HEK293 (cell line): ENCODE measurements at regions not wholly inside any gene's neighbourhood (a gene's known extent, or its start where the extent isn't known, plus 50 kb on each side); places are given as distances from the start of the nearest gene placed in this dataset.

ENCODE experiments used
- CTCF ChIA-PET: fragments of 350-600 bp; formaldehyde crosslinking; extraction: SDS; loops from one replicate; lab custom pipeline; 2021; ENCODE audit warnings: antibody characterized with exemption; lab: Yijun Ruan, JAX
- POLR2A ChIA-PET: fragments of 300-600 bp; formaldehyde crosslinking; extraction: SDS; loops from one replicate; lab custom pipeline; 2020; ENCODE audit warnings: antibody characterized with exemption, inconsistent platforms; lab: Yijun Ruan, JAX
- H3K27ac ChIP-seq: fragments of 200-500 bp; sonication (Bioruptor generic); 2 replicates; pipeline ENCODE4 v1.5.1; 2014; ENCODE audit warnings: low read depth, low read length, control low read depth, inconsistent platforms; ENCODE audit errors: extremely low read depth
- H3K36me3 ChIP-seq, 2 experiments: fragments of 200-500 bp in 1 of 2; sonication (Bioruptor generic) in 1 of 2; 1 replicate in 1 of 2; 2 replicates in 1 of 2; pipeline ENCODE4 v1.5.1; 2014 to 2017; ENCODE audit warnings: inconsistent platforms in 2 of 2, low read length in 2 of 2; ENCODE audit not compliant: control insufficient read depth in 2 of 2, insufficient read depth in 1 of 2
- H3K4me1 ChIP-seq: fragments of 200-500 bp; sonication (Bioruptor generic); 2 replicates; pipeline ENCODE4 v1.5.1; 2014; ENCODE audit warnings: mild to moderate bottlenecking, low read length, inconsistent platforms; ENCODE audit not compliant: control insufficient read depth, insufficient read depth
- H3K4me3 ChIP-seq: 2 replicates; pipeline ENCODE4 v1.5.1; 2011; ENCODE audit warnings: low read depth, mild to moderate bottlenecking, control low read depth, low read length, moderate library complexity
- H3K9me3 ChIP-seq: fragments of 200-500 bp; sonication (Bioruptor generic); 2 replicates; pipeline ENCODE4 v1.5.1; 2014; ENCODE audit warnings: low read depth, low read length, inconsistent platforms; ENCODE audit not compliant: control insufficient read depth, insufficient read depth
- INSM2 ChIP-seq: fragments of 450-650 bp; formaldehyde crosslinking; IDR thresholded peaks from 2 replicates; pipeline ENCODE4 v1.5.1; 2016; ENCODE audit warnings: missing biosample characterization, missing genetic modification characterization
- SETDB1 ChIP-seq: IDR thresholded peaks from one replicate; pipeline ENCODE4 v1.6.1; 2017; ENCODE audit warnings: mild to moderate bottlenecking, low read length, moderate library complexity, mixed read lengths; ENCODE audit not compliant: insufficient read length
- SP2 ChIP-seq: fragments of 450-650 bp; formaldehyde crosslinking; IDR thresholded peaks from 2 replicates; pipeline ENCODE4 v1.5.1; 2016; ENCODE audit warnings: missing biosample characterization, missing genetic modification characterization
- ZBTB7A ChIP-seq: fragments of 450-650 bp; formaldehyde crosslinking; IDR thresholded peaks from 2 replicates; pipeline ENCODE4 v1.5.1; 2016; ENCODE audit warnings: low read depth, missing biosample characterization, missing genetic modification characterization
- ZNF146 ChIP-seq: fragments of 450-650 bp; formaldehyde crosslinking; IDR thresholded peaks from 2 replicates; pipeline ENCODE4 v1.5.1; 2016; ENCODE audit warnings: missing biosample characterization, missing genetic modification characterization
- ZNF157 ChIP-seq: fragments of 450-650 bp; formaldehyde crosslinking; IDR thresholded peaks from 2 replicates; pipeline ENCODE4 v1.5.1; 2016; ENCODE audit warnings: missing biosample characterization, missing genetic modification characterization
- ZNF266 ChIP-seq: fragments of 450-650 bp; formaldehyde crosslinking; IDR thresholded peaks from 2 replicates; pipeline ENCODE4 v1.5.1; 2016; ENCODE audit warnings: missing biosample characterization, missing genetic modification characterization, low read depth
- ZNF302 ChIP-seq: fragments of 450-650 bp; formaldehyde crosslinking; IDR thresholded peaks from 2 replicates; pipeline ENCODE4 v1.5.1; 2016; ENCODE audit warnings: missing biosample characterization, missing genetic modification characterization, low read depth
- ZNF48 ChIP-seq: fragments of 450-650 bp; formaldehyde crosslinking; IDR thresholded peaks from 2 replicates; pipeline ENCODE4 v1.5.1; 2016; ENCODE audit warnings: missing biosample characterization, missing genetic modification characterization
- ZNF555 ChIP-seq: fragments of 450-650 bp; formaldehyde crosslinking; conservative IDR thresholded peaks from 2 replicates; pipeline ENCODE4 v1.5.1; 2017; ENCODE audit warnings: missing biosample characterization, mild to moderate bottlenecking, missing genetic modification characterization, inconsistent platforms
- ZNF658 ChIP-seq: fragments of 450-650 bp; formaldehyde crosslinking; IDR thresholded peaks from 2 replicates; pipeline ENCODE4; 2016; ENCODE audit warnings: missing biosample characterization, missing genetic modification characterization
- ZNF660 ChIP-seq: fragments of 450-650 bp; IDR thresholded peaks from 2 replicates; pipeline ENCODE4 v1.5.1; 2018; ENCODE audit warnings: missing biosample characterization, mild to moderate bottlenecking, missing genetic modification characterization
- ZNF701 ChIP-seq: fragments of 450-650 bp; formaldehyde crosslinking; IDR thresholded peaks from 2 replicates; pipeline ENCODE4 v1.5.1; 2016; ENCODE audit warnings: missing biosample characterization, missing genetic modification characterization
- ZNF747 ChIP-seq: fragments of 450-650 bp; formaldehyde crosslinking; IDR thresholded peaks from 2 replicates; pipeline ENCODE4 v1.5.1; 2016; ENCODE audit warnings: missing biosample characterization, missing genetic modification characterization
- ZXDB ChIP-seq: fragments of 450-650 bp; formaldehyde crosslinking; IDR thresholded peaks from 2 replicates; pipeline ENCODE4 v1.5.1; 2016; ENCODE audit warnings: missing biosample characterization, missing genetic modification characterization

GRCh38 chr6:168732676-168733075, 291.7 kb downstream of the SMOC2 start:
- ChIA-PET POLR2A (no interaction called here), CTCF (interaction anchor here (0.6 to 0.7 kb wide), 2 partner anchors 14 to 45 kb away, joined by 3 read pairs; no protein-coding TSS in a partner anchor)
- H3K9me3 ChIP-seq: no peaks in the 10 kb centered on the region
- H3K36me3 ChIP-seq: no peaks in the 10 kb centered on the region
- no peak overlapping the region for H3K4me3 ChIP-seq
- TF ChIP-seq ZNF701 (tag by site-specific recombination) (no peak), INSM2 (tag by site-specific recombination) (no peak)
- TF ChIP-seq, all 188 proteins: peak for 0
- Histone ChIP-seq H3K27ac (no peak overlapping the region), H3K4me1 (no peaks in the 10 kb centered on the region)

GRCh38 chr6:168730931-168731716, 290.1 kb downstream of the SMOC2 start:
- POLR2A ChIA-PET: no interaction called here
- CTCF ChIA-PET: no interaction called here
- Histone ChIP-seq H3K36me3 (no peaks in the 10 kb centered on the region), H3K9me3 (no peaks in the 10 kb centered on the region), H3K27ac (no peak overlapping the region), H3K4me1 (no peaks in the 10 kb centered on the region)
- TF ChIP-seq ZNF658 (tag by site-specific recombination) (no peak), ZNF555 (tag by site-specific recombination) (no peak)
- TF ChIP-seq, all 188 proteins: peak for 0
- no peak overlapping the region for H3K4me3 ChIP-seq

GRCh38 chr6:168728056-168728455, 287.1 kb downstream of the SMOC2 start:
- ChIA-PET POLR2A (no interaction called here), CTCF (no interaction called here)
- Histone ChIP-seq H3K27ac (no peak overlapping the region), H3K4me1 (no peaks in the 10 kb centered on the region), H3K36me3 (no peaks in the 10 kb centered on the region), H3K9me3 (no peaks in the 10 kb centered on the region), H3K4me3 (no peak overlapping the region)
- TF ChIP-seq SETDB1 (no peak), ZNF302 (tag by site-specific recombination) (no peak), ZXDB (no peak)

- Histone ChIP-seq H3K4me3 (no peak overlapping the region), H3K4me1 (no peaks in the 10 kb centered on the region), H3K36me3 (no peaks in the 10 kb centered on the region), H3K9me3 (no peaks in the 10 kb centered on the region), H3K27ac (no peak overlapping the region)
- ChIA-PET POLR2A (no interaction called here), CTCF (no interaction called here)
- TF ChIP-seq ZNF660 (tag by site-specific recombination) (no peak), ZNF747 (tag by site-specific recombination) (no peak), ZBTB7A (tag by site-specific recombination) (no peak), ZNF146 (tag by site-specific recombination) (no peak), ZNF266 (no peak), ZNF157 (tag by site-specific recombination) (no peak), ZNF48 (no peak), SP2 (tag by site-specific recombination) (no peak)
Measured at GRCh38 chr6:168726312-168726856, 285.4 kb downstream of the SMOC2 start.
